Liver (tissue), 8 donors: ENCODE measurements at regions not wholly inside any gene's neighbourhood (a gene's known extent, or its start where the extent isn't known, plus 50 kb on each side); places are given as distances from the start of the nearest gene placed in this dataset.

Source experiments
- DNase-seq: peaks from one replicate; pipeline ENCODE4 v3.0.0-alpha.2; 2017; ENCODE audit warnings: low spot score
- H3K27ac ChIP-seq, 2 donors: one replicate each; pipeline ENCODE4 v1.7.0; 2013; ENCODE audit warnings: inconsistent platforms in 2 of 2, low read length in 2 of 2, control low read depth in 1 of 2, low read depth in 1 of 2, mild to moderate bottlenecking in 1 of 2
- H3K27me3 ChIP-seq, 4 donors: one replicate each; pipeline versions ENCODE4 v1.6.1 to v1.7.0; 2013; ENCODE audit warnings: low read length in 3 of 4, inconsistent platforms in 1 of 4, mild to moderate bottlenecking in 1 of 4, moderate library complexity in 1 of 4; ENCODE audit not compliant: control insufficient read depth in 4 of 4, insufficient read depth in 4 of 4
- H3K36me3 ChIP-seq, 4 donors: one replicate each; pipeline versions ENCODE4 v1.6.1 to v1.7.0; 2013; ENCODE audit warnings: low read length in 3 of 4, mild to moderate bottlenecking in 3 of 4, low read depth in 1 of 4, moderate library complexity in 1 of 4; ENCODE audit not compliant: control insufficient read depth in 4 of 4, insufficient read depth in 3 of 4
- H3K4me1 ChIP-seq, 4 donors: one replicate each; pipeline versions ENCODE4 v1.6.1 to v1.7.0; 2013; ENCODE audit warnings: low read length in 3 of 4, mild to moderate bottlenecking in 3 of 4, moderate library complexity in 1 of 4; ENCODE audit not compliant: control insufficient read depth in 4 of 4, insufficient read depth in 4 of 4
- H3K4me3 ChIP-seq, 3 donors: one replicate each; pipeline versions ENCODE4 v1.6.1 to v1.7.0; 2013; ENCODE audit warnings: low read length in 3 of 3, control low read depth in 1 of 3, low read depth in 1 of 3, mild to moderate bottlenecking in 1 of 3
- H3K9ac ChIP-seq, 2 donors: one replicate each; pipeline ENCODE4 v1.7.0; 2013; ENCODE audit warnings: low read length in 2 of 2, mild to moderate bottlenecking in 2 of 2, moderate library complexity in 2 of 2, control low read depth in 1 of 2, low read depth in 1 of 2
- H3K9me3 ChIP-seq, 4 donors: one replicate each; pipeline versions ENCODE4 v1.6.1 to v1.7.0; 2013; ENCODE audit warnings: low read length in 3 of 4; ENCODE audit not compliant: control insufficient read depth in 4 of 4
- ATF3 ChIP-seq: IDR thresholded peaks from 2 replicates; pipeline ENCODE4 v1.6.1; 2016; ENCODE audit warnings: antibody characterized with exemption
- CTCF ChIP-seq: fragments of 150-350 bp; IDR thresholded peaks from 2 replicates; pipeline ENCODE4 v1.5.1; 2017; ENCODE audit warnings: improper control_type of control experiment, low read depth, low read length; ENCODE audit not compliant: missing input control
- EGR1 ChIP-seq, 2 donors: IDR thresholded peaks; 2 replicates each; pipeline ENCODE4 v1.6.1; 2016 to 2018; ENCODE audit warnings: antibody characterized with exemption in 2 of 2, low read depth in 2 of 2
- FOXA2 ChIP-seq: IDR thresholded peaks from 2 replicates; pipeline ENCODE4 v1.6.1; 2016; ENCODE audit warnings: antibody characterized with exemption
- HNF4A ChIP-seq, 2 donors: conservative IDR thresholded peaks; 2 replicates each; pipeline ENCODE4 v1.6.1; 2016; ENCODE audit warnings: antibody characterized with exemption in 2 of 2, mild to moderate bottlenecking in 2 of 2
- HNF4G ChIP-seq: IDR thresholded peaks from 2 replicates; pipeline ENCODE4 v1.6.1; 2016; ENCODE audit warnings: antibody characterized with exemption
- JUND ChIP-seq, 2 donors: IDR thresholded peaks; 2 replicates each; pipeline ENCODE4 v1.6.1; 2016; ENCODE audit warnings: antibody characterized with exemption in 2 of 2
- NR2F2 ChIP-seq: IDR thresholded peaks from 2 replicates; pipeline ENCODE4 v1.6.1; 2016; ENCODE audit warnings: antibody characterized with exemption
- RAD21 ChIP-seq, 2 donors: IDR thresholded peaks; 2 replicates each; pipeline ENCODE4 v1.6.1; 2016; ENCODE audit warnings: antibody characterized with exemption in 2 of 2, mild to moderate bottlenecking in 2 of 2
- REST ChIP-seq: IDR thresholded peaks from 2 replicates; pipeline ENCODE4 v1.6.1; 2016; ENCODE audit warnings: antibody characterized with exemption, mild to moderate bottlenecking
- RXRA ChIP-seq, 2 donors: IDR thresholded peaks; 2 replicates each; pipeline ENCODE4 v1.6.1; 2017 to 2018; ENCODE audit warnings: antibody characterized with exemption in 2 of 2, mild to moderate bottlenecking in 1 of 2
- SP1 ChIP-seq: IDR thresholded peaks from 2 replicates; pipeline ENCODE4 v1.6.1; 2018; ENCODE audit warnings: antibody characterized with exemption, mild to moderate bottlenecking
- TAF1 ChIP-seq: conservative IDR thresholded peaks from 2 replicates; pipeline ENCODE4 v1.6.1; 2016; ENCODE audit warnings: antibody characterized with exemption, mild to moderate bottlenecking
- WGBS: extraction: QIAGEN DNeasy Blood & Tissue Kit; methylation state at CpG from one replicate; pipeline ENCODE4 v1.1.7; 2013; 5-methylcytosine and 5-hydroxymethylcytosine counted together
- donor health status: healthy.
- donor health status: healthy.
- donor health status: healthy.
- donor health status: healthy.
- donor health status: healthy.

GRCh38 chr1:82901118-82901517, 1097.8 kb downstream of the TTLL7 start:
- Histone ChIP-seq H3K4me3 (no peak overlapping the region), H3K27me3 (no peaks in the 10 kb centered on the region), H3K27ac (no peak overlapping the region), H3K36me3 (no peaks in the 10 kb centered on the region), H3K9ac (no peak overlapping the region), H3K9me3 (no peaks in the 10 kb centered on the region), H3K4me1 (no peaks in the 10 kb centered on the region)
- 76% methylated on average over 1 of the region's 1 CpG for WGBS
- TF ChIP-seq ATF3 (no peak), FOXA2 (no peak), REST (no peak), RXRA (IDR thresholded peaks at IDR 0.05) (no peak), NR2F2 (no peak)
- DNase-seq, result no peak

GRCh38 chr1:82899017-82899416, 1098.3 kb downstream of the ADGRL2 start:
- TF ChIP-seq JUND (IDR thresholded peaks at IDR 0.05) (no peak), REST (no peak), NR2F2 (no peak), TAF1 (no peak)
- H3K9me3 ChIP-seq, result no peaks in the 10 kb centered on the region
- H3K27ac ChIP-seq, result no peak overlapping the region
- no peak overlapping the region for H3K9ac ChIP-seq
- no peak for DNase-seq
- no peak overlapping the region for H3K4me3 ChIP-seq
- no peaks in the 10 kb centered on the region for H3K4me1 ChIP-seq
- H3K36me3 ChIP-seq, result no peaks in the 10 kb centered on the region
- no peaks in the 10 kb centered on the region for H3K27me3 ChIP-seq
- 87% methylated on average over 3 of the region's 3 CpGs for WGBS

- Histone ChIP-seq H3K27me3 (no peaks in the 10 kb centered on the region), H3K4me1 (no peaks in the 10 kb centered on the region), H3K36me3 (no peaks in the 10 kb centered on the region), H3K27ac (no peak overlapping the region), H3K9me3 (no peaks in the 10 kb centered on the region), H3K4me3 (no peak overlapping the region), H3K9ac (no peak overlapping the region)
- WGBS, result 63% methylated on average over 1 of the region's 1 CpG
- DNase-seq, result no peak
- TF ChIP-seq TAF1 (no peak), RXRA (IDR thresholded peaks at IDR 0.05) (no peak), EGR1 (IDR thresholded peaks at IDR 0.05; ENCODE audit: low read depth in 2 of 2) (no peak), REST (no peak), HNF4G (no peak), RAD21 (IDR thresholded peaks at IDR 0.05) (no peak), CTCF (no peak), SP1 (no peak), HNF4A (conservative IDR thresholded peaks at IDR 0.05) (no peak)
Measured at GRCh38 chr1:82897549-82897948, 1096.8 kb downstream of the ADGRL2 start.
